ENCODE measurements at regions not wholly inside any gene's neighbourhood (a gene's known extent, or its start where the extent isn't known, plus 50 kb on each side); places are given as distances from the start of the nearest gene placed in this dataset.

GRCh38 chr5:87782916-87783315 is 370.2 kb upstream of the CCNH start:
- 4% methylated on average over 3 of the region's 3 CpGs for WGBS (ENCODE audit: low lambda C conversion rate)
- Histone ChIP-seq H3K4me1 (ENCODE audit: control insufficient read depth in 1 of 2, insufficient read depth in 2 of 2, low read depth in 1 of 2, low read length in 1 of 2) (no peaks in the 10 kb centered on the region), H3F3A (replicated peaks; ENCODE audit: insufficient read depth) (no peaks in the 10 kb centered on the region), H3K79me2 (ENCODE audit: insufficient read depth) (no peaks in the 10 kb centered on the region), H3K4me2 (no peak overlapping the region), H3K27me3 (ENCODE audit: insufficient read depth) (0 out of 2 replicates have a peak, but pooled peaks cover 11% of the 10 kb centered on the region), H4K20me1 (ENCODE audit: insufficient read depth) (no peaks in the 10 kb centered on the region), H3K9ac (no peak overlapping the region), H3K9me2 (no peaks in the 10 kb centered on the region; the same call in none of the 2 replicates), H3K9me3 (no peaks in the 10 kb centered on the region), H3K27ac (ENCODE audit: low read depth in 2 of 2, low read length in 1 of 2) (no peak overlapping the region), H2AFZ (ENCODE audit: low read depth) (no peak overlapping the region), H3K36me3 (replicated peaks in 1 of 2; ENCODE audit: control insufficient read depth in 1 of 2, insufficient read depth in 2 of 2, low read length in 1 of 2) (no peaks in the 10 kb centered on the region), H3K4me3 (ENCODE audit: low read depth in 2 of 2, low read length in 1 of 2) (no peak overlapping the region)
- TF ChIP-seq POLR2AphosphoS5 (IDR thresholded peaks at IDR 0.05; ENCODE audit: low read depth, low read length): no peak
- TF ChIP-seq JUND (IDR thresholded peaks at IDR 0.05): no peak
- no peak for TF ChIP-seq FOXM1 (IDR thresholded peaks at IDR 0.05; ENCODE audit: low read depth)
- no peak for TF ChIP-seq USF1 (IDR thresholded peaks at IDR 0.05; ENCODE audit: borderline replicate concordance, low read depth)
- no peak for TF ChIP-seq CTCF (IDR thresholded peaks at IDR 0.05)
- no peak for TF ChIP-seq FOXJ3 (CRISPR knock-in tag; IDR thresholded peaks at IDR 0.05)
- no peak for TF ChIP-seq SIN3A (IDR thresholded peaks at IDR 0.05; ENCODE audit: borderline replicate concordance, low read depth, low read length)
- POLR2A ChIA-PET: no interaction called here
- no peak for DNase-seq
- CTCF ChIA-PET: interaction anchor here (0.8 to 8.0 kb wide), 4 partner anchors 17 to 908 kb away, joined by 3 to 83 read pairs (median 46); no protein-coding TSS in a partner anchor

- Histone ChIP-seq H3K36me3 (replicated peaks in 1 of 2; ENCODE audit: control insufficient read depth in 1 of 2, insufficient read depth in 2 of 2, low read length in 1 of 2) (no peaks in the 10 kb centered on the region), H3K27me3 (ENCODE audit: insufficient read depth) (0 out of 2 replicates have a peak, but pooled peaks cover 11% of the 10 kb centered on the region), H3K4me3 (ENCODE audit: low read depth in 2 of 2, low read length in 1 of 2) (no peak overlapping the region), H3K4me2 (no peak overlapping the region), H3F3A (replicated peaks; ENCODE audit: insufficient read depth) (no peaks in the 10 kb centered on the region), H3K9ac (no peak overlapping the region), H3K9me3 (no peaks in the 10 kb centered on the region), H3K27ac (ENCODE audit: low read depth in 2 of 2, low read length in 1 of 2) (no peak overlapping the region), H3K79me2 (ENCODE audit: insufficient read depth) (no peaks in the 10 kb centered on the region), H4K20me1 (ENCODE audit: insufficient read depth) (no peaks in the 10 kb centered on the region), H3K4me1 (ENCODE audit: control insufficient read depth in 1 of 2, insufficient read depth in 2 of 2, low read depth in 1 of 2, low read length in 1 of 2) (no peaks in the 10 kb centered on the region), H2AFZ (ENCODE audit: low read depth) (no peak overlapping the region), H3K9me2 (no peaks in the 10 kb centered on the region; the same call in none of the 2 replicates)
- TF ChIP-seq MXI1 (IDR thresholded peaks at IDR 0.05; ENCODE audit: low read depth, low read length): no peak
- TF ChIP-seq TCF12 (IDR thresholded peaks at IDR 0.05): no peak
- TF ChIP-seq TAF1 (IDR thresholded peaks at IDR 0.05; ENCODE audit: borderline replicate concordance, low read depth, low read length): no peak
- no peak for TF ChIP-seq FOXM1 (IDR thresholded peaks at IDR 0.05; ENCODE audit: low read depth)
- TF ChIP-seq SIN3A (IDR thresholded peaks at IDR 0.05; ENCODE audit: borderline replicate concordance, low read depth, low read length): no peak
- no peak for TF ChIP-seq MEF2A (IDR thresholded peaks at IDR 0.05; ENCODE audit: borderline replicate concordance, low read depth)
- no peak for TF ChIP-seq PBX3 (IDR thresholded peaks at IDR 0.05)
- no peak for TF ChIP-seq USF1 (IDR thresholded peaks at IDR 0.05; ENCODE audit: borderline replicate concordance, low read depth)
- TF ChIP-seq ELF1 (IDR thresholded peaks at IDR 0.05): no peak
- no peak for TF ChIP-seq POLR2AphosphoS5 (IDR thresholded peaks at IDR 0.05; ENCODE audit: low read depth, low read length)
- no peak for TF ChIP-seq SMC3 (IDR thresholded peaks at IDR 0.05; ENCODE audit: low read depth, low read length)
- TF ChIP-seq CHD2 (IDR thresholded peaks at IDR 0.05; ENCODE audit: low read length, partially characterized antibody): no peak
- TF ChIP-seq, protein P1, sequence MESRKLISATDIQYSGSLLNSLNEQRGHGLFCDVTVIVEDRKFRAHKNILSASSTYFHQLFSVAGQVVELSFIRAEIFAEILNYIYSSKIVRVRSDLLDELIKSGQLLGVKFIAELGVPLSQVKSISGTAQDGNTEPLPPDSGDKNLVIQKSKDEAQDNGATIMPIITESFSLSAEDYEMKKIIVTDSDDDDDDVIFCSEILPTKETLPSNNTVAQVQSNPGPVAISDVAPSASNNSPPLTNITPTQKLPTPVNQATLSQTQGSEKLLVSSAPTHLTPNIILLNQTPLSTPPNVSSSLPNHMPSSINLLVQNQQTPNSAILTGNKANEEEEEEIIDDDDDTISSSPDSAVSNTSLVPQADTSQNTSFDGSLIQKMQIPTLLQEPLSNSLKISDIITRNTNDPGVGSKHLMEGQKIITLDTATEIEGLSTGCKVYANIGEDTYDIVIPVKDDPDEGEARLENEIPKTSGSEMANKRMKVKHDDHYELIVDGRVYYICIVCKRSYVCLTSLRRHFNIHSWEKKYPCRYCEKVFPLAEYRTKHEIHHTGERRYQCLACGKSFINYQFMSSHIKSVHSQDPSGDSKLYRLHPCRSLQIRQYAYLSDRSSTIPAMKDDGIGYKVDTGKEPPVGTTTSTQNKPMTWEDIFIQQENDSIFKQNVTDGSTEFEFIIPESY (IDR thresholded peaks at IDR 0.05; ENCODE audit: borderline replicate concordance, low read depth): no peak
- ChIA-PET POLR2A (no interaction called here), CTCF (interaction anchor here (0.7 to 8.0 kb wide), 37 partner anchors 8 to 1402 kb away, joined by 3 to 83 read pairs (median 5); no protein-coding TSS in a partner anchor)
- WGBS (ENCODE audit: low lambda C conversion rate): 64% methylated on average over 2 of the region's 2 CpGs
- no peak for DNase-seq
Measured at GRCh38 chr5:87781976-87782375, 369.2 kb upstream of the CCNH start.

Data from SK-N-SH (cell line).